ENCODE measurements at regions not wholly inside any gene's neighbourhood (a gene's known extent, or its start where the extent isn't known, plus 50 kb on each side); places are given as distances from the start of the nearest gene placed in this dataset.

GRCh38 chr5:6090838-6091237, 287.5 kb downstream of the MED10 start:
- Histone ChIP-seq H3K23me2 (ENCODE audit: low read depth, low read length) (no peaks in the 10 kb centered on the region), H2BK12ac (ENCODE audit: low read depth, low read length) (no peak overlapping the region), H2BK120ac (replicated peaks; ENCODE audit: low read depth, low read length) (no peak overlapping the region), H3K4me2 (ENCODE audit: insufficient read depth in 1 of 2, low read depth in 2 of 2, low read length in 2 of 2) (no peak overlapping the region), H3K14ac (ENCODE audit: insufficient read length) (no peak overlapping the region), H2AK5ac (ENCODE audit: low read depth, low read length) (no peak overlapping the region), H3K4me3 (ENCODE audit: extremely low read depth in 1 of 4, insufficient read depth in 2 of 4, low read depth in 3 of 4, low read length in 4 of 4) (no peak overlapping the region), H2BK15ac (ENCODE audit: low read length) (no peak overlapping the region), H3K9me3 (ENCODE audit: insufficient read depth in 2 of 2, low read depth in 1 of 2, low read length in 1 of 2) (no peaks in the 10 kb centered on the region), H3K4me1 (replicated peaks in 1 of 4; ENCODE audit: control insufficient read depth in 3 of 4, insufficient read depth in 4 of 4, low read length in 3 of 4) (no peaks in the 10 kb centered on the region), H3K56ac (replicated peaks; ENCODE audit: insufficient read length, low read depth, low read length) (no peak overlapping the region), H2BK5ac (ENCODE audit: low read depth, low read length) (no peak overlapping the region), H3K4ac (replicated peaks; ENCODE audit: insufficient read length, low read depth, low read length) (no peak overlapping the region), H3K79me1 (ENCODE audit: low read depth, low read length) (no peaks in the 10 kb centered on the region), H3K23ac (ENCODE audit: insufficient read length) (no peak overlapping the region), H3K27ac (ENCODE audit: low read depth, low read length) (no peak overlapping the region), H3K79me2 (ENCODE audit: control insufficient read depth in 1 of 2, insufficient read depth in 2 of 2, low read length in 2 of 2) (no peaks in the 10 kb centered on the region), H3K36me3 (ENCODE audit: control insufficient read depth in 2 of 4, insufficient read depth in 4 of 4, low read length in 3 of 4) (no peaks in the 10 kb centered on the region), H4K8ac (ENCODE audit: extremely low read depth, insufficient read depth, low read length) (no peak overlapping the region), H4K91ac (replicated peaks; ENCODE audit: insufficient read length, low read length) (no peak overlapping the region), H3K18ac (ENCODE audit: extremely low read depth, low read length) (no peak overlapping the region), H4K20me1 (replicated peaks in 1 of 2; ENCODE audit: control insufficient read depth in 1 of 2, insufficient read depth in 2 of 2, low read length in 2 of 2) (no peaks in the 10 kb centered on the region), H2AFZ (ENCODE audit: low read length) (no peak overlapping the region), H2BK20ac (ENCODE audit: low read length) (no peak overlapping the region), H3K27me3 (replicated peaks in 1 of 4; ENCODE audit: control insufficient read depth in 3 of 4, extremely low read depth in 1 of 4, insufficient read depth in 3 of 4, low read length in 3 of 4) (no peaks in the 10 kb centered on the region), H3K9ac (replicated peaks in 1 of 4; ENCODE audit: extremely low read depth in 1 of 4, low read depth in 3 of 4, low read length in 3 of 4) (no peak overlapping the region), H4K5ac (ENCODE audit: insufficient read length, low read depth, low read length) (no peak overlapping the region)
- CTCF ChIA-PET (ENCODE audit: partially characterized antibody), result no interaction called here
- POLR2A ChIA-PET (ENCODE audit: partially characterized antibody), result no interaction called here
- DNase-seq (ENCODE audit: low read depth in 1 of 2, low spot score in 2 of 2), result no peak
- 100% methylated on average over 1 of the region's 1 CpG; no CpG with 5 or more reads in 1 of the 2 experiments for WGBS, 2 experiments (ENCODE audit: extremely low coverage in 1 of 2, insufficient coverage in 1 of 2, insufficient read length in 1 of 2, insufficient replicate concordance in 2 of 2, low coverage in 1 of 2, low lambda C conversion rate in 2 of 2, missing lambda C conversion rate in 1 of 2)
- no peak for FAIRE-seq
- TF ChIP-seq RFX5 (IDR thresholded peaks at IDR 0.05; ENCODE audit: borderline replicate concordance, low read depth, low read length), result no peak
- no peak for TF ChIP-seq SP1 (IDR thresholded peaks at IDR 0.05; ENCODE audit: low read depth, low read length)
- no peak for TF ChIP-seq SAP30 (IDR thresholded peaks at IDR 0.05; ENCODE audit: insufficient read depth, insufficient replicate concordance, low read length)
- no peak for TF ChIP-seq EZH2 (IDR thresholded peaks at IDR 0.05; ENCODE audit: low read depth, low read length, severe bottlenecking)
- TF ChIP-seq TAF7 (optimal IDR thresholded peaks at IDR 0.05; ENCODE audit: borderline replicate concordance, low read depth, low read length), result no peak
- no peak for TF ChIP-seq POLR2A (IDR thresholded peaks at IDR 0.05; ENCODE audit: control extremely low read depth in 1 of 2, low read depth in 2 of 2, low read length in 2 of 2)
- no peak for TF ChIP-seq FOSL1 (IDR thresholded peaks at IDR 0.05; ENCODE audit: insufficient read depth, low read depth, low read length)
- no peak for TF ChIP-seq GABPA (IDR thresholded peaks at IDR 0.05; ENCODE audit: borderline replicate concordance, insufficient read depth, low read length)
- no peak for TF ChIP-seq TAF1 (IDR thresholded peaks at IDR 0.05; ENCODE audit: low read depth, low read length)
- TF ChIP-seq EGR1 (IDR thresholded peaks at IDR 0.05; ENCODE audit: borderline replicate concordance, low read depth, low read length), result no peak
- no peak for TF ChIP-seq RNF2 (IDR thresholded peaks at IDR 0.05; ENCODE audit: borderline replicate concordance, low read depth, low read length, missing control alignments, poor library complexity, severe bottlenecking)
- TF ChIP-seq BCL11A (IDR thresholded peaks at IDR 0.05; ENCODE audit: low read depth in 2 of 2, low read length in 2 of 2), result no peak
- TF ChIP-seq RXRA (IDR thresholded peaks at IDR 0.05; ENCODE audit: insufficient read depth, low read depth, low read length), result no peak
- no peak for TF ChIP-seq CEBPB (IDR thresholded peaks at IDR 0.05; ENCODE audit: low read depth, low read length)
- no peak for TF ChIP-seq TBP (IDR thresholded peaks at IDR 0.05; ENCODE audit: low read depth, low read length)

Measured in H1 (cell line).